Chondrocyte (in vitro differentiated cells): ENCODE measurements at regions not wholly inside any gene's neighbourhood (a gene's known extent, or its start where the extent isn't known, plus 50 kb on each side); places are given as distances from the start of the nearest gene placed in this dataset.

Experiments used
- DNase-seq: peaks from one replicate; pipeline ENCODE4 v3.0.0; 2021; ENCODE audit warnings: mixed read lengths, low spot score
- H3K27ac Mint-ChIP-seq: one replicate; pipeline ENCODE4 v1.8.0; 2021; ENCODE audit warnings: mild to moderate bottlenecking, moderate library complexity, mixed read lengths; ENCODE audit not compliant: unreplicated experiment
- H3K27me3 Mint-ChIP-seq: 2 replicates; pipeline ENCODE4 v1.8.0; 2021; ENCODE audit warnings: low read depth, mixed read lengths
- H3K36me3 Mint-ChIP-seq: 2 replicates; pipeline ENCODE4 v1.8.0; 2021; ENCODE audit warnings: low read depth, mixed read lengths
- H3K4me1 Mint-ChIP-seq: 2 replicates; pipeline ENCODE4 v1.8.0; 2021; ENCODE audit warnings: low read depth, mild to moderate bottlenecking, mixed read lengths
- H3K4me3 Mint-ChIP-seq: one replicate; pipeline ENCODE4 v1.8.0; 2021; ENCODE audit warnings: mild to moderate bottlenecking, moderate library complexity, mixed read lengths; ENCODE audit not compliant: unreplicated experiment
- H3K9me3 Mint-ChIP-seq: 2 replicates; pipeline ENCODE4 v1.8.0; 2021; ENCODE audit warnings: low read depth, mixed read lengths
- TF ChIP-seq, protein P1 (sequence below): fragments of 200-600 bp; sonication (generic); IDR thresholded peaks from 2 replicates; pipeline ENCODE4 v1.5.0; 2021; ENCODE audit warnings: antibody characterized with exemption, mild to moderate bottlenecking, moderate library complexity

- H3K9me3 Mint-ChIP-seq: peaks cover 36% of the 10 kb centered on the region
Observed at GRCh38 chr13:19329365-19329764, 147.7 kb upstream of the TUBA3C start.

DNA sequence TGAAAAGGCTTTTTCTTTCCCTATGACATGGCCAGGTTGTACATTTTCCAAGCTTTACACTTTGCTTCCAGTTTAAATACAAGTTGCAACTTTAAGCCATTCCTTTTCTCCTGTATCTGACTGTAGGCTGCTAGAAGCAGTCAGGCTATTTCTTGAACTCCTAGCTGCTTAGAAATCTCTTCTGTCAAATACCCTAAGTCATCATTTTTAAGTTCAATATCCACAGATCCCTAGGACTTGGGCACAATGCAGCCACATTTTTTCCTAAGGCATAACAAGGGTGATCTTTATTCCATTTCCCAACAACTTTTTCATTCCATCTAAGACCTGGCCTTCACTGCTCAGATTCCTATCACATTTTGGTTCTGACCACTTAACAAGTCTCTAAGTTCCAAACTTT lies 142.7 kb upstream of the TUBA3C start:
- no peaks in the 10 kb centered on the region for H3K27me3 Mint-ChIP-seq
- no peaks in the 10 kb centered on the region for H3K4me1 Mint-ChIP-seq
- TF ChIP-seq, protein P1, sequence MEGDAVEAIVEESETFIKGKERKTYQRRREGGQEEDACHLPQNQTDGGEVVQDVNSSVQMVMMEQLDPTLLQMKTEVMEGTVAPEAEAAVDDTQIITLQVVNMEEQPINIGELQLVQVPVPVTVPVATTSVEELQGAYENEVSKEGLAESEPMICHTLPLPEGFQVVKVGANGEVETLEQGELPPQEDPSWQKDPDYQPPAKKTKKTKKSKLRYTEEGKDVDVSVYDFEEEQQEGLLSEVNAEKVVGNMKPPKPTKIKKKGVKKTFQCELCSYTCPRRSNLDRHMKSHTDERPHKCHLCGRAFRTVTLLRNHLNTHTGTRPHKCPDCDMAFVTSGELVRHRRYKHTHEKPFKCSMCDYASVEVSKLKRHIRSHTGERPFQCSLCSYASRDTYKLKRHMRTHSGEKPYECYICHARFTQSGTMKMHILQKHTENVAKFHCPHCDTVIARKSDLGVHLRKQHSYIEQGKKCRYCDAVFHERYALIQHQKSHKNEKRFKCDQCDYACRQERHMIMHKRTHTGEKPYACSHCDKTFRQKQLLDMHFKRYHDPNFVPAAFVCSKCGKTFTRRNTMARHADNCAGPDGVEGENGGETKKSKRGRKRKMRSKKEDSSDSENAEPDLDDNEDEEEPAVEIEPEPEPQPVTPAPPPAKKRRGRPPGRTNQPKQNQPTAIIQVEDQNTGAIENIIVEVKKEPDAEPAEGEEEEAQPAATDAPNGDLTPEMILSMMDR: no peak
- peaks cover 42% of the 10 kb centered on the region for H3K9me3 Mint-ChIP-seq
- H3K27ac Mint-ChIP-seq: no peak overlapping the region
- no peak overlapping the region for H3K4me3 Mint-ChIP-seq
- no peak for DNase-seq
- H3K36me3 Mint-ChIP-seq: no peaks in the 10 kb centered on the region

More at GRCh38 chr13:19329365-19329764, 147.7 kb upstream of the TUBA3C start:
- TF ChIP-seq, protein P1: no peak
- Mint-ChIP-seq H3K27me3 (no peaks in the 10 kb centered on the region), H3K4me3 (no peak overlapping the region), H3K36me3 (no peaks in the 10 kb centered on the region), H3K4me1 (no peaks in the 10 kb centered on the region), H3K27ac (no peak overlapping the region)
- DNase-seq: no peak

DNA sequence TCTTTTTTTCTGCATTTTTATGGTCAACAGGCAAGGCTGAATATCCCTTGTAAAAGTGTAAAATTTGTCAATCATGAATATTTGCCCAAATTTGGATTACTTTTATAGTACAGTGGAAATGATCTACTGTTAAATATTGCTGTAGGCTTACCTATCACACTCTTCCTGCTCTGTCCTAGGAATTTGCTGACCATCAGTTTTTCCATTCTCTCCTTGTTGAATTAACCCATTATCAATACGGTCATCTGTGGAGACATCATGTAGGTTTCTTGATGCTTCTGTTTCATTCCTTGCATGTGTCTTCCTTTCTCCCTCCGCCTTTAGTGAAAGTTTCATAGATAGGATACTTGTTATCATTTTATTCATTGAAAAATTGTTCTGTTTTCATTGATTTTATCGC lies 139.6 kb upstream of the TUBA3C start:
- Mint-ChIP-seq H3K36me3 (no peaks in the 10 kb centered on the region), H3K4me3 (no peak overlapping the region), H3K27ac (no peak overlapping the region), H3K4me1 (no peaks in the 10 kb centered on the region), H3K9me3 (peaks cover 38% of the 10 kb centered on the region), H3K27me3 (no peaks in the 10 kb centered on the region)
- no peak for DNase-seq
- TF ChIP-seq, protein P1: no peak

- TF ChIP-seq, protein P1: no peak
- no peaks in the 10 kb centered on the region for H3K4me1 Mint-ChIP-seq
- no peak overlapping the region for H3K4me3 Mint-ChIP-seq
- no peak overlapping the region for H3K27ac Mint-ChIP-seq
- no peaks in the 10 kb centered on the region for H3K27me3 Mint-ChIP-seq
- H3K36me3 Mint-ChIP-seq: no peaks in the 10 kb centered on the region
- DNase-seq: no peak
- H3K9me3 Mint-ChIP-seq: peaks cover 56% of the 10 kb centered on the region
Observed at GRCh38 chr13:19305434-19305833, 123.8 kb upstream of the TUBA3C start.

GRCh38 chr13:19289180-19289579 lies 107.6 kb upstream of the TUBA3C start:
- no peak overlapping the region for H3K4me3 Mint-ChIP-seq

More at GRCh38 chr13:19289180-19289579, 107.6 kb upstream of the TUBA3C start:
- H3K27me3 Mint-ChIP-seq: no peaks in the 10 kb centered on the region
- no peaks in the 10 kb centered on the region for H3K36me3 Mint-ChIP-seq
- no peak for DNase-seq
- H3K4me1 Mint-ChIP-seq: no peaks in the 10 kb centered on the region
- peaks cover 70% of the 10 kb centered on the region for H3K9me3 Mint-ChIP-seq
- TF ChIP-seq, protein P1: no peak
- no peak overlapping the region for H3K27ac Mint-ChIP-seq
